ENCODE measurements at regions not wholly inside any gene's neighbourhood (a gene's known extent, or its start where the extent isn't known, plus 50 kb on each side); places are given as distances from the start of the nearest gene placed in this dataset.

DNA sequence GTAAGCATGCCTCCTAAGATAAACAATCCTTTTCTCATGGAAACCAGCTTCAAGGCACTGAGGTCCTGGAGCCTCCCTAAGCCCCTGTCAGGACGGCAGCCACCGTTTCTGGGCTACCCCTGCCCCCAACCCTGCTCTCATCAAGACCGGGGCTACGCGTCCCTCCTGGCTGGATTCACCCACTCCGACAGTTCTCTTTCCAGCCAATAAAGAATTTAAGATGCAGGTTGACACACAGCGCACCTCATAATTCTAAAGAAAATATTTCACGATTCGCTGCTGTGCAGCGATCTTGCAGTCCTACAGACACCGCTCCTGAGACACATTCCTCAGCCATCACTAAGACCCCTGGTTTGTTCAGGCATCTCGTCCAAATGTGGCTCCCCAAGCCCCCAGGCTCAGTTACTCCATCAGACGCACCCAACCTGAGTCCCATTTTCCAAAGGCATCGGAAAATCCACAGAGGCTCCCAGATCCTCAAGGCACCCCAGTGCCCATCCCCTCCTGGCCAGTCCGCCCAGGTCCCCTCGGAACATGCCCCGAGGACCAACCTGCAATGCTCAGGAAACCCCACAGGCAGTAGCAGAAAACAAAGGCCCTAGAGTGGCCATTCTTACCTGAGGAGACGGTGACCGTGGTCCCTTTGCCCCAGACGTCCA is 336.3 kb downstream of the TMEM121 start:
- no peak for DNase-seq
- H3K4me1 ChIP-seq: no peaks in the 10 kb centered on the region
- intact Hi-C loops (cut with micrococcal nuclease): no loop called here
- no peaks in the 10 kb centered on the region for H3K9me3 ChIP-seq (replicated peaks)
- no peaks in the 10 kb centered on the region for H3K36me3 ChIP-seq
- TF ChIP-seq, protein P1, sequence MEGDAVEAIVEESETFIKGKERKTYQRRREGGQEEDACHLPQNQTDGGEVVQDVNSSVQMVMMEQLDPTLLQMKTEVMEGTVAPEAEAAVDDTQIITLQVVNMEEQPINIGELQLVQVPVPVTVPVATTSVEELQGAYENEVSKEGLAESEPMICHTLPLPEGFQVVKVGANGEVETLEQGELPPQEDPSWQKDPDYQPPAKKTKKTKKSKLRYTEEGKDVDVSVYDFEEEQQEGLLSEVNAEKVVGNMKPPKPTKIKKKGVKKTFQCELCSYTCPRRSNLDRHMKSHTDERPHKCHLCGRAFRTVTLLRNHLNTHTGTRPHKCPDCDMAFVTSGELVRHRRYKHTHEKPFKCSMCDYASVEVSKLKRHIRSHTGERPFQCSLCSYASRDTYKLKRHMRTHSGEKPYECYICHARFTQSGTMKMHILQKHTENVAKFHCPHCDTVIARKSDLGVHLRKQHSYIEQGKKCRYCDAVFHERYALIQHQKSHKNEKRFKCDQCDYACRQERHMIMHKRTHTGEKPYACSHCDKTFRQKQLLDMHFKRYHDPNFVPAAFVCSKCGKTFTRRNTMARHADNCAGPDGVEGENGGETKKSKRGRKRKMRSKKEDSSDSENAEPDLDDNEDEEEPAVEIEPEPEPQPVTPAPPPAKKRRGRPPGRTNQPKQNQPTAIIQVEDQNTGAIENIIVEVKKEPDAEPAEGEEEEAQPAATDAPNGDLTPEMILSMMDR (IDR thresholded peaks at IDR 0.05; ENCODE audit: borderline replicate concordance): no peak
- H3K27ac ChIP-seq (replicated peaks): no peak overlapping the region
- H3K4me3 ChIP-seq: no peak overlapping the region
- peaks cover 47% of the 10 kb centered on the region for H3K27me3 ChIP-seq (ENCODE audit: low read depth)

DNA sequence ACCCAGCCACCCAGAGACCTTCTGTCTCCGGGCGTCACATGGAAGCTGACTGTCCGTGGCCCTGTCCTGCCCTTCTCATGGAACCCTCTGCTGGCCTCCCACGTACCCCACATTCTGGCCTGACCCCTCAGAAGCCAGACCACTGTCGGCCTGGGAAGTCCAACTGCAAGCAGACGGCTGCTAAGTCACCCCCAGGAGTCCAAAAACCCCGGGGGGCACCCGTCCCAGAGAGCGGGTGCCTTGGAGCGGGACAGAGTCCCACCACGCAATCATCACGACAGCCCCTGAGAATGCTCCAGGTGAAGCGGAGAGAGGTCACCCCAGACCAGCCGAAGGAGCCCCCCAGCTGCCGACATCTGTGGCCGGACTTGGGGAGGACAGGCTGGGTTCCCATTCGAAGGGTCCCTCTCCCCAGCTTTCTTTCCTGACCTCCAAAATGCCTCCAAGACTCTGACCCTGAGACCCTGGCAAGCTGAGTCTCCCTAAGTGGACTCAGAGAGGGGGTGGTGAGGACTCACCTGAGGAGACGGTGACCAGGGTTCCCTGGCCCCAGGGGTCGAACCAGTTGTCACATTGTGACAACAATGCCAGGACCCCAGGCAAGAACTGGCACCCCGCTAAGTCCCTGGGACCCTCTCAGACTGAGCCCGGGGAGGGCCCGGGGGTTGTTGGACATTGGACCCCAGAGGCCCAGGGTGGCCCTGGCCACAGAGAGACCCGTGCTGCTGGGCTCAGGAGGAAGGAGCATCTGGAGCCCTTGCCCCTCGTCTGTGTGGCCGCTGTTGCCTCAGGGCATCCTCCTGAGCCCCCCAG is 337.1 kb downstream of the TMEM121 start:
- no peaks in the 10 kb centered on the region for H3K4me1 ChIP-seq
- H3K27ac ChIP-seq (replicated peaks): no peak overlapping the region
- no peaks in the 10 kb centered on the region for H3K9me3 ChIP-seq (replicated peaks)
- TF ChIP-seq, protein P1 (IDR thresholded peaks at IDR 0.05; ENCODE audit: borderline replicate concordance): no peak
- H3K4me3 ChIP-seq: no peak overlapping the region
- DNase-seq: peak; percentile 5
- H3K27me3 ChIP-seq (ENCODE audit: low read depth): peaks cover 47% of the 10 kb centered on the region
- intact Hi-C loops (cut with micrococcal nuclease): no loop called here
- H3K36me3 ChIP-seq: no peaks in the 10 kb centered on the region

DNA sequence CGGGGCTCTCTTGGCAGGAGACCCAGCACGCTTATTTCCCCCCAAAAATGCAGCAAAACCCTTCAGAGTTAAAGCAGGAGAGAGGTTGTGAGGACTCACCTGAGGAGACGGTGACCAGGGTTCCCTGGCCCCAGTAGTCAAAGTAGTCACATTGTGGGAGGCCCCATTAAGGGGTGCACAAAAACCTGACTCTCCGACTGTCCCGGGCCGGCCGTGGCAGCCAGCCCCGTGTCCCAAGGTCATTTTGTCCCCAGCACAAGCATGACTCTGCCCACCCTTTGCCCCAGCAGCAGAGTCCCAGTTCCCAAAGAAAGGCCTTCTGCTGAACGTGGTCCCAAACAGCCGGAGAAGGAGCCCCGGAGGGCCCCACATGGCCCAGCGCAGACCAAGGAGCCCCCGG is 337.7 kb downstream of the TMEM121 start:
- no peaks in the 10 kb centered on the region for H3K9me3 ChIP-seq (replicated peaks)
- TF ChIP-seq, protein P1 (IDR thresholded peaks at IDR 0.05; ENCODE audit: borderline replicate concordance): no peak
- H3K27ac ChIP-seq (replicated peaks): no peak overlapping the region
- DNase-seq: no peak
- H3K4me3 ChIP-seq: no peak overlapping the region
- H3K27me3 ChIP-seq (ENCODE audit: low read depth): peaks cover 47% of the 10 kb centered on the region
- H3K36me3 ChIP-seq: no peaks in the 10 kb centered on the region
- intact Hi-C loops (cut with micrococcal nuclease): no loop called here
- no peaks in the 10 kb centered on the region for H3K4me1 ChIP-seq

DNA sequence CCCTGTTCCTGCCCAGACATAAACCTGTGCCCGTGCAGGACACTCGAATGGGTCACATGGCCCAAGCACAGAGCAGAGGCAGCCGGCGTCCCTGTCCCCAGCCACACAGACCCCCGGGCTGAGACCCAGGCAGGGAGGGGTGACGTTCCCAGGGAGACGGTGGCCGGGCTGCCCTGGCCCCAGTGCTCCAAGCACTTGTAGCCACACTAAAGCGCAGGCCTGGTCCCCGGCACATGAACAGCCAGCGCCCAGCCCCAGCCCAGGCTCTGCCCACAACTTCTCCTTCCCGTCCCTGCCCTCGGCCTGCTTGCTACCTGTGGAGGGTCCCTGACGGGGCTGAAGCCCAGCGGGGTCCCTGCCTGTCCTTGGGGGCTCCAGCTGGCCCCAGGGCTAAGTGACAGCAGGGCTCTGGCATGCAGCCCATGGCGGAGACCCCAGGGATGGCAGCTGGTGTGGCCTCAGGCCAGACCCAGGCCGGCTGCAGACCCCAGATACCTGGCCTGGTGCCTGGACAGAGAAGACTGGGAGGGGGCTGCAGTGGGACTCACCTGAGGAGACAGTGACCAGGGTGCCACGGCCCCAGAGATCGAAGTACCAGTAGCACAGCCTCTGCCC is 338.4 kb downstream of the TMEM121 start:
- intact Hi-C loops (cut with micrococcal nuclease): no loop called here
- DNase-seq: peak; percentile 6
- Histone ChIP-seq H3K4me3 (no peak overlapping the region), H3K27me3 (ENCODE audit: low read depth) (peaks cover 47% of the 10 kb centered on the region), H3K27ac (replicated peaks) (no peak overlapping the region), H3K36me3 (no peaks in the 10 kb centered on the region), H3K9me3 (replicated peaks) (no peaks in the 10 kb centered on the region), H3K4me1 (no peaks in the 10 kb centered on the region)
- TF ChIP-seq, protein P1 (IDR thresholded peaks at IDR 0.05; ENCODE audit: borderline replicate concordance): no peak

DNA sequence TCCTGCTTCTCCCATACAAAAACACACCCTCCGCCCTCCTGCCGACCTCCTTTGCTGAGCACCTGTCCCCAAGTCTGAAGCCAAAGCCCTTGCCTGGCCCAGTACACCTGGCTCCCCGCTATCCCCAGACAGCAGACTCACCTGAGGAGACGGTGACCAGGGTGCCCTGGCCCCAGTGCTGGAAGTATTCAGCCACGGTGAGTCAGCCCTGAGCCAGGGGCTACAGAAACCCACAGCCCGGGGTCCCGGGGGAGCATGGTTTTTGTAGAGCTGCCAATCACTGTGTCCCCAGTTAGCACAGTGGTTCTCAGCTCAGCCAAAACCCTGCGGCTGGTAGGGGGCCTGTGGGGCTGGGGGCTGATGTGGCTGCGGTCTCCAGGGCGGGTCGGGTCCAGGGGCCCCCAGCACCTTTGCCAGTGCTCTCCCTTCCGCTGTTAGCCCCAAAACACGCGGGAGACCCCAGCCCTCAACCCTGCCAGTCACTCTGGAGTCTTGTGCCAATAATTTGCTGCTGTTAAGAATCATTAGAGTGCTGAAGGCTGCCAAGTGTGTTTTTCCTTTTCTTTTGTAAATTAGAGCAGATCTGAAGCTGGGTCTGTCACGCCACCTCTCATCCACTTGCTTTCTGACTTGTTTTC is 339.0 kb downstream of the TMEM121 start:
- TF ChIP-seq, protein P1 (IDR thresholded peaks at IDR 0.05; ENCODE audit: borderline replicate concordance): no peak
- Histone ChIP-seq H3K4me3 (no peak overlapping the region), H3K27me3 (ENCODE audit: low read depth) (peaks cover 47% of the 10 kb centered on the region), H3K4me1 (no peaks in the 10 kb centered on the region), H3K27ac (replicated peaks) (no peak overlapping the region), H3K36me3 (no peaks in the 10 kb centered on the region), H3K9me3 (replicated peaks) (no peaks in the 10 kb centered on the region)
- peak; percentile 12 for DNase-seq
- intact Hi-C loops (cut with micrococcal nuclease): no loop called here
